ENCODE measurements at regions not wholly inside any gene's neighbourhood (a gene's known extent, or its start where the extent isn't known, plus 50 kb on each side); places are given as distances from the start of the nearest gene placed in this dataset.

DNA sequence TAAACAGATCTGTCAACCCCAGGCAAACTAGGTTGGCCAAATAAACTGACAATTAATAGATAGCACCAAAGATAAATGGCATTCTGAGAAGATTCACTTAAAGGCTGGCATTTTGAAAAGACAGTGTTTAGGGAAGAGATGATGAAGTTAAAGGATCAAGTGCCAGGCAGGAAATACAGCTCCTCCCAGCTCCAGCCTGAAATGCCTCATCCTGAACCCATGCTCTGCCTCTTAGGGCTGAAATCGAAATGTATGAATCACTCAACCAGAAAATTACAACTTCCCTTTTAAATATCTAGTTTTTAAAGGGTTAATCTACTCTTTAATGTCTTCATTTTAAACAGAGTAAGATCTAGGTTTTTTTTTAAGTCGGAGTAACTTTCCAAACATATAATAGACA is 171.2 kb upstream of the UBL3 start:
- Histone ChIP-seq H3K4me1 (replicated peaks in 1 of 2; ENCODE audit: control insufficient read depth in 2 of 2, insufficient read depth in 2 of 2, low read length in 2 of 2) (no peaks in the 10 kb centered on the region), H3K9ac (ENCODE audit: insufficient read depth in 1 of 2, low read depth in 2 of 2, low read length in 2 of 2) (no peak overlapping the region), H3K4me3 (no peak overlapping the region), H3K27me3 (ENCODE audit: control insufficient read depth in 2 of 2, insufficient read depth in 2 of 2, low read length in 2 of 2) (peaks cover 0 to 13% of the 10 kb centered on the region in 2 experiments; a peak in 2 of 5 replicates), H3K79me2 (ENCODE audit: control insufficient read depth, insufficient read depth, low read length) (no peaks in the 10 kb centered on the region), H3K36me3 (ENCODE audit: control insufficient read depth, insufficient read depth, low read length) (no peaks in the 10 kb centered on the region), H3K9me1 (ENCODE audit: control insufficient read depth, insufficient read depth, low read length) (no peaks in the 10 kb centered on the region), H3K4me2 (ENCODE audit: insufficient read depth, low read length) (no peak overlapping the region), H3K27ac (ENCODE audit: extremely low read depth, low read depth, low read length) (no peak overlapping the region), H3K9me3 (replicated peaks; ENCODE audit: control insufficient read depth, insufficient read depth, low read depth, low read length) (no peaks in the 10 kb centered on the region), H2AFZ (ENCODE audit: low read depth, low read length) (no peak overlapping the region), H4K20me1 (replicated peaks; ENCODE audit: control insufficient read depth, insufficient read depth, low read length) (0 out of 2 replicates have a peak, but pooled peaks cover 3% of the 10 kb centered on the region)
- intact Hi-C loops (cut with micrococcal nuclease) (no loop called here), in situ Hi-C loops (cut with MboI) (no loop called here)
- ChIA-PET POLR2A (interaction anchor here (0.6 kb wide), 1 partner anchor 143 kb away, joined by 3 read pairs; no protein-coding TSS in a partner anchor), CTCF (ENCODE audit: low intra/inter-chr PET ratio) (no interaction called here)
- no peak for TF ChIP-seq PHB2 (IDR thresholded peaks at IDR 0.05; ENCODE audit: low read depth)
- no peak for TF ChIP-seq CBX8 (IDR thresholded peaks at IDR 0.05; ENCODE audit: borderline replicate concordance, extremely low read depth, low read depth, low read length, poor library complexity, severe bottlenecking)
- TF ChIP-seq HNRNPH1 (optimal IDR thresholded peaks at IDR 0.05; ENCODE audit: low read depth, low read length): no peak
- TF ChIP-seq KAT2B (IDR thresholded peaks at IDR 0.05; ENCODE audit: low read depth, low read length): no peak
- FAIRE-seq (no peak), ATAC-seq (no peak), DNase-seq (ENCODE audit: extremely low read depth in 1 of 4, low spot score in 3 of 4) (no peak)
- WGBS (ENCODE audit: insufficient coverage, low coverage, missing lambda C conversion rate): 0% methylated on average over 2 of the region's 2 CpGs
- BruUV-seq (replicated peaks): no TSS peak

- Histone ChIP-seq H3K36me3 (ENCODE audit: control insufficient read depth, insufficient read depth, low read length) (no peaks in the 10 kb centered on the region), H3K27me3 (ENCODE audit: control insufficient read depth in 2 of 2, insufficient read depth in 2 of 2, low read length in 2 of 2) (peaks cover 0 to 13% of the 10 kb centered on the region in 2 experiments; a peak in 2 of 5 replicates), H3K9me3 (replicated peaks; ENCODE audit: control insufficient read depth, insufficient read depth, low read depth, low read length) (no peaks in the 10 kb centered on the region), H3K79me2 (ENCODE audit: control insufficient read depth, insufficient read depth, low read length) (no peaks in the 10 kb centered on the region), H3K27ac (ENCODE audit: extremely low read depth, low read depth, low read length) (no peak overlapping the region), H3K4me2 (ENCODE audit: insufficient read depth, low read length) (no peak overlapping the region), H3K9ac (ENCODE audit: insufficient read depth in 1 of 2, low read depth in 2 of 2, low read length in 2 of 2) (no peak overlapping the region), H2AFZ (ENCODE audit: low read depth, low read length) (no peak overlapping the region), H3K4me1 (replicated peaks in 1 of 2; ENCODE audit: control insufficient read depth in 2 of 2, insufficient read depth in 2 of 2, low read length in 2 of 2) (no peaks in the 10 kb centered on the region), H4K20me1 (replicated peaks; ENCODE audit: control insufficient read depth, insufficient read depth, low read length) (0 out of 2 replicates have a peak, but pooled peaks cover 3% of the 10 kb centered on the region), H3K4me3 (no peak overlapping the region), H3K9me1 (ENCODE audit: control insufficient read depth, insufficient read depth, low read length) (no peaks in the 10 kb centered on the region)
- no TSS peak for BruUV-seq (replicated peaks)
- no peak for TF ChIP-seq BRF1 (IDR thresholded peaks at IDR 0.05; ENCODE audit: borderline replicate concordance, extremely low read depth, insufficient read length)
- TF ChIP-seq ELK1 (CRISPR knock-in tag; IDR thresholded peaks at IDR 0.05): no peak
- TF ChIP-seq POLR3G (IDR thresholded peaks at IDR 0.05; ENCODE audit: extremely low read depth, insufficient read length, insufficient replicate concordance): no peak
- TF ChIP-seq TAF7 (tag; IDR thresholded peaks at IDR 0.05): no peak
- no peak for TF ChIP-seq HMGN3 (IDR thresholded peaks at IDR 0.05; ENCODE audit: borderline replicate concordance, extremely low read depth, insufficient read length, low read depth, low read length)
- no peak for TF ChIP-seq SNRNP70 (optimal IDR thresholded peaks at IDR 0.05; ENCODE audit: low read depth, low read length)
- ATAC-seq: no peak
- 4% methylated on average over 3 of the region's 4 CpGs for WGBS (ENCODE audit: insufficient coverage, low coverage, missing lambda C conversion rate)
- intact Hi-C loops (cut with micrococcal nuclease) (no loop called here), in situ Hi-C loops (cut with MboI) (no loop called here)
- no peak for FAIRE-seq
- ChIA-PET POLR2A (interaction anchor here (0.6 kb wide), 1 partner anchor 142 kb away, joined by 3 read pairs; no protein-coding TSS in a partner anchor), CTCF (ENCODE audit: low intra/inter-chr PET ratio) (no interaction called here)
- no peak for DNase-seq (ENCODE audit: extremely low read depth in 1 of 4, low spot score in 3 of 4)
Measured at GRCh38 chr13:30020726-30021312, 170.4 kb upstream of the UBL3 start.
